ENCODE measurements at regions not wholly inside any gene's neighbourhood (a gene's known extent, or its start where the extent isn't known, plus 50 kb on each side); places are given as distances from the start of the nearest gene placed in this dataset.

- Histone ChIP-seq H3K27ac (no peak overlapping the region), H3K4me1 (ENCODE audit: insufficient read depth) (no peaks in the 10 kb centered on the region), H3K36me3 (no peaks in the 10 kb centered on the region), H3K27me3 (no peaks in the 10 kb centered on the region), H3K9me3 (no peaks in the 10 kb centered on the region), H3K4me3 (no peak overlapping the region)
- TF ChIP-seq POLR2A (IDR thresholded peaks at IDR 0.05): no peak
- TF ChIP-seq EP300 (IDR thresholded peaks at IDR 0.05): no peak
- TF ChIP-seq CTCF (IDR thresholded peaks at IDR 0.05): no peak
- intact Hi-C loops (cut with DNase I): no loop called here
- no peak for DNase-seq
- 6 to 15% (median 10%) methylated on average over 1 of the region's 1 CpG for WGBS, 3 donors
Observed at GRCh38 chr9:23934291-23934906, 108.4 kb upstream of the ELAVL2 start.

- intact Hi-C loops (cut with DNase I): no loop called here
- Histone ChIP-seq H3K27ac (no peak overlapping the region), H3K27me3 (no peaks in the 10 kb centered on the region), H3K4me3 (no peak overlapping the region), H3K4me1 (ENCODE audit: insufficient read depth) (no peaks in the 10 kb centered on the region), H3K36me3 (no peaks in the 10 kb centered on the region), H3K9me3 (no peaks in the 10 kb centered on the region)
- 87 to 93% (median 87%) methylated on average over 2 of the region's 2 CpGs for WGBS, 3 donors
- no peak for DNase-seq
- TF ChIP-seq EP300 (IDR thresholded peaks at IDR 0.05): no peak
- TF ChIP-seq POLR2A (IDR thresholded peaks at IDR 0.05): no peak
- TF ChIP-seq CTCF (IDR thresholded peaks at IDR 0.05): no peak
Observed at GRCh38 chr9:23933348-23933747, 107.3 kb upstream of the ELAVL2 start.

- H3K36me3 ChIP-seq: no peaks in the 10 kb centered on the region
- no peak overlapping the region for H3K27ac ChIP-seq
- H3K9me3 ChIP-seq: no peaks in the 10 kb centered on the region
- H3K27me3 ChIP-seq: no peaks in the 10 kb centered on the region
- intact Hi-C loops (cut with DNase I): no loop called here
- no peaks in the 10 kb centered on the region for H3K4me1 ChIP-seq (ENCODE audit: insufficient read depth)
- no peak overlapping the region for H3K4me3 ChIP-seq
- no peak for TF ChIP-seq CTCF (IDR thresholded peaks at IDR 0.05)
- TF ChIP-seq POLR2A (IDR thresholded peaks at IDR 0.05): no peak
- no peak for TF ChIP-seq EP300 (IDR thresholded peaks at IDR 0.05)
- no peak for DNase-seq
Observed at GRCh38 chr9:23926368-23926767, 100.3 kb upstream of the ELAVL2 start.

- no peaks in the 10 kb centered on the region for H3K36me3 ChIP-seq
- H3K27me3 ChIP-seq: no peaks in the 10 kb centered on the region
- H3K4me1 ChIP-seq (ENCODE audit: insufficient read depth): no peaks in the 10 kb centered on the region
- TF ChIP-seq CTCF (IDR thresholded peaks at IDR 0.05) (no peak), EP300 (IDR thresholded peaks at IDR 0.05) (no peak), POLR2A (IDR thresholded peaks at IDR 0.05) (no peak)
- H3K27ac ChIP-seq: no peak overlapping the region
- no peak overlapping the region for H3K4me3 ChIP-seq
- DNase-seq: no peak
- WGBS, 3 donors: 91 to 93% (median 91%) methylated on average over 13 to 17 of the region's 17 CpGs
- no peaks in the 10 kb centered on the region for H3K9me3 ChIP-seq
- intact Hi-C loops (cut with DNase I): no loop called here
Observed at GRCh38 chr9:23914431-23915003, 88.5 kb upstream of the ELAVL2 start.

Measured in ovary (tissue), 7 donors.